ENCODE measurements at regions not wholly inside any gene's neighbourhood (a gene's known extent, or its start where the extent isn't known, plus 50 kb on each side); places are given as distances from the start of the nearest gene placed in this dataset.
A peak's percentile ranks its signal among the peaks of the same experiment; 100 is the strongest.
"Not testable (repeated sequence)": the region's sequence is repeated elsewhere in the genome, so short reads cannot be mapped to it uniquely, and the experiment has no call there.

- Histone ChIP-seq H3K9me3 (no peaks in the 10 kb centered on the region), H3K27ac (peak overlapping the region in 1 of 2 donors; percentile 52), H3K4me1 (ENCODE audit: control insufficient read depth in 1 of 2, low read depth in 2 of 2) (peaks cover 0 to 13% of the 10 kb centered on the region in 2 donors), H3K27me3 (replicated peaks; ENCODE audit: insufficient read depth) (no peaks in the 10 kb centered on the region), H3K36me3 (no peaks in the 10 kb centered on the region), H3K4me3 (no peak overlapping the region)
- ATAC-seq (ENCODE audit: insufficient number of reproducible peaks, low FRiP score, low read depth) (no peak), DNase-seq (ENCODE audit: low spot score) (no peak)
- no peak for TF ChIP-seq CTCF (IDR thresholded peaks at IDR 0.05)
Measured at GRCh38 chrX:13377550-13377934, 57.7 kb upstream of the ATXN3L start.

GRCh38 chrX:13376857-13377549, 57.1 kb upstream of the ATXN3L start:
- ATAC-seq (ENCODE audit: insufficient number of reproducible peaks, low FRiP score, low read depth) (no peak), DNase-seq (ENCODE audit: low spot score) (no peak)
- TF ChIP-seq CTCF (IDR thresholded peaks at IDR 0.05): no peak
- no peak overlapping the region for H3K4me3 ChIP-seq
- H3K27ac ChIP-seq: peak overlapping the region in 1 of 2 donors; percentile 52
- no peaks in the 10 kb centered on the region for H3K9me3 ChIP-seq
- peaks cover 0 to 19% of the 10 kb centered on the region in 2 donors for H3K4me1 ChIP-seq (ENCODE audit: control insufficient read depth in 1 of 2, low read depth in 2 of 2)
- H3K27me3 ChIP-seq (replicated peaks; ENCODE audit: insufficient read depth): no peaks in the 10 kb centered on the region
- H3K36me3 ChIP-seq: no peaks in the 10 kb centered on the region

- peaks cover 0 to 21% of the 10 kb centered on the region in 2 donors for H3K4me1 ChIP-seq (ENCODE audit: control insufficient read depth in 1 of 2, low read depth in 2 of 2)
- H3K9me3 ChIP-seq; H3K4me3 ChIP-seq; DNase-seq (ENCODE audit: low spot score); H3K27me3 ChIP-seq (replicated peaks; ENCODE audit: insufficient read depth); ATAC-seq (ENCODE audit: insufficient number of reproducible peaks, low FRiP score, low read depth); H3K36me3 ChIP-seq; H3K27ac ChIP-seq: not testable (repeated sequence)
Measured at GRCh38 chrX:13375596-13375995, 55.7 kb upstream of the ATXN3L start.

GRCh38 chrX:13374364-13374763, 54.5 kb upstream of the ATXN3L start:
- H3K4me1 ChIP-seq (ENCODE audit: control insufficient read depth in 1 of 2, low read depth in 2 of 2): peaks cover 0 to 21% of the 10 kb centered on the region in 2 donors
- no peak for TF ChIP-seq CTCF (IDR thresholded peaks at IDR 0.05)
- no peak for ATAC-seq (ENCODE audit: insufficient number of reproducible peaks, low FRiP score, low read depth)
- no peak for DNase-seq (ENCODE audit: low spot score)
- H3K36me3 ChIP-seq: no peaks in the 10 kb centered on the region
- H3K4me3 ChIP-seq: no peak overlapping the region
- no peaks in the 10 kb centered on the region for H3K9me3 ChIP-seq
- H3K27me3 ChIP-seq (replicated peaks; ENCODE audit: insufficient read depth): no peaks in the 10 kb centered on the region
- H3K27ac ChIP-seq: peak overlapping the region in 1 of 2 donors; percentile 69

GRCh38 chrX:13373431-13374187, 53.8 kb upstream of the ATXN3L start:
- TF ChIP-seq CTCF (IDR thresholded peaks at IDR 0.05): no peak
- H3K4me3 ChIP-seq: no peak overlapping the region
- H3K9me3 ChIP-seq: no peaks in the 10 kb centered on the region
- peak overlapping the region in 1 of 2 donors; percentile 69 for H3K27ac ChIP-seq
- no peak for ATAC-seq (ENCODE audit: insufficient number of reproducible peaks, low FRiP score, low read depth)
- peaks cover 0 to 21% of the 10 kb centered on the region in 2 donors for H3K4me1 ChIP-seq (ENCODE audit: control insufficient read depth in 1 of 2, low read depth in 2 of 2)
- no peak for DNase-seq (ENCODE audit: low spot score)
- H3K36me3 ChIP-seq: no peaks in the 10 kb centered on the region
- H3K27me3 ChIP-seq (replicated peaks; ENCODE audit: insufficient read depth): no peaks in the 10 kb centered on the region
